A673 (cell line): ENCODE measurements at regions not wholly inside any gene's neighbourhood (a gene's known extent, or its start where the extent isn't known, plus 50 kb on each side); places are given as distances from the start of the nearest gene placed in this dataset.

Source experiments
- BruUV-seq: library from RNA; stranded (reverse); fragments of 400-500 nt; replicated peaks from 2 replicates; lab custom pipeline; 2021; lab: Mats Ljungman, UMichigan
- CTCF ChIA-PET: fragments of 300-600 bp; sonication (Branson Sonifier 250); formaldehyde crosslinking; loops from one replicate; lab custom pipeline; 2022; ENCODE audit warnings: antibody characterized with exemption; lab: Charles Lee
- POLR2A ChIA-PET: fragments of 300-600 bp; sonication (Branson Sonifier 250); formaldehyde crosslinking; loops from one replicate; lab custom pipeline; 2022; ENCODE audit warnings: antibody characterized with exemption; ENCODE audit not compliant: low non-redundant PET; lab: Charles Lee
- DNase-seq: peaks from one replicate; pipeline ENCODE4 v3.0.0-alpha.2; 2015; ENCODE audit warnings: low spot score
- H3K27ac ChIP-seq: fragments of 200-600 bp; sonication (generic); 2 replicates; pipeline ENCODE4 v1.5.1; 2016; ENCODE audit warnings: mixed run types, low read depth, mild to moderate bottlenecking, mixed read lengths, antibody characterized with exemption, low read length; ENCODE audit not compliant: poor library complexity, severe bottlenecking
- H3K27me3 ChIP-seq: fragments of 200-600 bp; sonication (generic); replicated peaks from 2 replicates; pipeline ENCODE4 v1.6.1; 2017; ENCODE audit warnings: mixed run types, low read depth, mild to moderate bottlenecking, mixed read lengths, antibody characterized with exemption, low read length; ENCODE audit not compliant: insufficient read depth, poor library complexity
- H3K36me3 ChIP-seq: fragments of 200-600 bp; sonication (generic); 2 replicates; pipeline ENCODE4 v1.6.1; 2016; ENCODE audit warnings: mixed run types, mild to moderate bottlenecking, mixed read lengths, antibody characterized with exemption, low read length; ENCODE audit not compliant: insufficient read depth, poor library complexity, severe bottlenecking
- H3K4me1 ChIP-seq: fragments of 200-600 bp; sonication (generic); 2 replicates; pipeline ENCODE4 v1.6.1; 2017; ENCODE audit warnings: mixed run types, mild to moderate bottlenecking, mixed read lengths, antibody characterized with exemption, low read length; ENCODE audit not compliant: insufficient read depth, poor library complexity, severe bottlenecking
- H3K4me3 ChIP-seq: fragments of 200-600 bp; sonication (generic); 2 replicates; pipeline ENCODE4 v1.5.1; 2016; ENCODE audit warnings: low read depth, mixed run types, mild to moderate bottlenecking, mixed read lengths, low read length; ENCODE audit not compliant: poor library complexity, severe bottlenecking
- H3K9me3 ChIP-seq: fragments of 200-600 bp; sonication (generic); 2 replicates; pipeline ENCODE4 v1.6.1; 2016; ENCODE audit warnings: mixed run types, low read depth, mild to moderate bottlenecking, mixed read lengths, antibody characterized with exemption, low read length; ENCODE audit not compliant: poor library complexity, severe bottlenecking
- EZH2 ChIP-seq: fragments of 200-600 bp; sonication (generic); IDR thresholded peaks from 2 replicates; pipeline ENCODE4 v1.6.1; 2017; ENCODE audit warnings: borderline replicate concordance, low read depth, mild to moderate bottlenecking, mixed read lengths, antibody characterized with exemption, low read length; ENCODE audit not compliant: poor library complexity, severe bottlenecking
- intact Hi-C: fragments of 100-400 bp; cut with micrococcal nuclease; formaldehyde crosslinking; loops from one replicate; pipeline ENCODE4 v1.10.0; 2022; ENCODE audit not compliant: unreplicated experiment
- TF ChIP-seq, protein P1 (sequence below): fragments of 300-800, 200-600 bp; sonication (generic); conservative IDR thresholded peaks from 2 replicates; pipeline ENCODE4 v1.5.1; 2017; ENCODE audit warnings: low read depth, mild to moderate bottlenecking, antibody characterized with exemption, low read length, moderate library complexity, mixed read lengths

DNA sequence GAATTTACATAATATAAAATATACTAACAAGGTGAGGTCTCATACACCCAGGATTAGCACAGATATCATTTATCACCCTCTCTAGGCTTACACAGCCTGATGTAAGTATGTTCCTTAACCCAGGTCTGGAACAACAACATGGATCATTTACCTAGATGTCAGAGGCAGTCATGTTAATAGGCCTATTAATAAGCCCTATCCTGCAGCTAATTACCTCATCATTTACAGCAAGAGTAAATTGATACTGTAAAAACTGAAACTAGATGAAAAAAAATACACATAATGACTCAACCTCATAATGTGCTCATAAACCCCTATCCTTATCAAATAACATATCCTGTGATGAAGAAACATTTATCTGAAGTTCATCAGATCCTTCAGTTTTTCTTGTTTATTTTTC is 334.3 kb upstream of the MANEA start:
- H3K4me1 ChIP-seq, result peaks cover 13% of the 10 kb centered on the region
- no peaks in the 10 kb centered on the region for H3K9me3 ChIP-seq
- no peak for TF ChIP-seq EZH2
- TF ChIP-seq, protein P1, sequence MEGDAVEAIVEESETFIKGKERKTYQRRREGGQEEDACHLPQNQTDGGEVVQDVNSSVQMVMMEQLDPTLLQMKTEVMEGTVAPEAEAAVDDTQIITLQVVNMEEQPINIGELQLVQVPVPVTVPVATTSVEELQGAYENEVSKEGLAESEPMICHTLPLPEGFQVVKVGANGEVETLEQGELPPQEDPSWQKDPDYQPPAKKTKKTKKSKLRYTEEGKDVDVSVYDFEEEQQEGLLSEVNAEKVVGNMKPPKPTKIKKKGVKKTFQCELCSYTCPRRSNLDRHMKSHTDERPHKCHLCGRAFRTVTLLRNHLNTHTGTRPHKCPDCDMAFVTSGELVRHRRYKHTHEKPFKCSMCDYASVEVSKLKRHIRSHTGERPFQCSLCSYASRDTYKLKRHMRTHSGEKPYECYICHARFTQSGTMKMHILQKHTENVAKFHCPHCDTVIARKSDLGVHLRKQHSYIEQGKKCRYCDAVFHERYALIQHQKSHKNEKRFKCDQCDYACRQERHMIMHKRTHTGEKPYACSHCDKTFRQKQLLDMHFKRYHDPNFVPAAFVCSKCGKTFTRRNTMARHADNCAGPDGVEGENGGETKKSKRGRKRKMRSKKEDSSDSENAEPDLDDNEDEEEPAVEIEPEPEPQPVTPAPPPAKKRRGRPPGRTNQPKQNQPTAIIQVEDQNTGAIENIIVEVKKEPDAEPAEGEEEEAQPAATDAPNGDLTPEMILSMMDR, result no peak
- ChIA-PET CTCF (no interaction called here), POLR2A (no interaction called here)
- H3K27ac ChIP-seq, result no peak overlapping the region
- no peak for DNase-seq
- intact Hi-C loops, result no loop called here
- no TSS peak for BruUV-seq
- H3K4me3 ChIP-seq, result no peak overlapping the region
- no peaks in the 10 kb centered on the region for H3K36me3 ChIP-seq
- H3K27me3 ChIP-seq, result no peaks in the 10 kb centered on the region

DNA sequence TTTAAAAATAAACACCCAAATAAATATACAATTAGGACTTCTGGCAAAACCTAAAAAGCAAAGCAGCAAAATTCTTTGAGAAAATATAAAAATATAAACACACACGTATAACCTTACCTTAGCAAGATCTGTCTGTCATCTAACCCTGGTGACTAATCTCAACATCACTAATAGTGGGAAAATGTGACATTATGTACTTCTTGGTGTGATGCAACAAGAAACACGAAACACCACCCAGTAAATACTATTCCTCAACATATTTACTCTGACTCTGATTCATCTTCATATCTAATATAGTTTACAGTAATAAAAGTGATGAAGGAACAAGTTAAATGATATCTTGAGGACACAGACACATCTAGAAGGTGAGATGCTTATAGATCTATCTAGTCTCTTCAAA is 332.6 kb upstream of the MANEA start:
- no peak for TF ChIP-seq EZH2
- ChIA-PET CTCF (no interaction called here), POLR2A (no interaction called here)
- no peak for DNase-seq
- peaks cover 24% of the 10 kb centered on the region for H3K4me1 ChIP-seq
- no peak overlapping the region for H3K27ac ChIP-seq
- H3K9me3 ChIP-seq, result no peaks in the 10 kb centered on the region
- H3K36me3 ChIP-seq, result no peaks in the 10 kb centered on the region
- intact Hi-C loops, result no loop called here
- no peaks in the 10 kb centered on the region for H3K27me3 ChIP-seq
- no peak overlapping the region for H3K4me3 ChIP-seq
- no TSS peak for BruUV-seq

DNA sequence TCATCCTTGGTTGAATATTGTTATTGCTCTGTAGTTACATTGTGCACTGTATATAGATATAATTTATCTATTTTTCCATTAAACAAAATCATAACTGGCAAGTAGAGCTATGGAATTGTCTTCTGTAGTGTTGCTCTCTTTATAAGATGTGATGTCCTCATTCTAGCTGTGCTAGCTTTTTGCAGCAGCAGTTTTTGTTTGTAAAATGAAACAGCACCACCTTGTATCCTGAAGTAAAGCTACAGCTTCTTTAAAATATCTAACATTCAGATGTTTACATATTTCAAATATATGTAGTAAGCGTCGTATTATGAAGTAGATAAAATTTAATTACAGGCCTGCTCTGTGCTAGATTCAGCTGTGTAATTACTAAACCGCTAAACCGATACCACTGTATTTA is 328.8 kb upstream of the MANEA start:
- TF ChIP-seq, protein P1, result peak; percentile 48; the same call in 1 of the 2 replicates
- no peak for TF ChIP-seq EZH2
- ChIA-PET POLR2A (interaction anchor here (0.6 kb wide), 1 partner anchor 1087 kb away, joined by 3 read pairs; no protein-coding TSS in a partner anchor), CTCF (interaction anchor here (1.2 kb wide), 1 partner anchor 46 kb away, joined by 5 read pairs; no protein-coding TSS in a partner anchor)
- BruUV-seq, result no TSS peak
- intact Hi-C loops, result no loop called here
- H3K27me3 ChIP-seq, result no peaks in the 10 kb centered on the region
- peak overlapping the region; percentile 39 for H3K27ac ChIP-seq
- H3K4me3 ChIP-seq, result no peak overlapping the region
- H3K36me3 ChIP-seq, result no peaks in the 10 kb centered on the region
- peak; percentile 32 for DNase-seq
- no peaks in the 10 kb centered on the region for H3K9me3 ChIP-seq
- peaks cover 13% of the 10 kb centered on the region for H3K4me1 ChIP-seq

DNA sequence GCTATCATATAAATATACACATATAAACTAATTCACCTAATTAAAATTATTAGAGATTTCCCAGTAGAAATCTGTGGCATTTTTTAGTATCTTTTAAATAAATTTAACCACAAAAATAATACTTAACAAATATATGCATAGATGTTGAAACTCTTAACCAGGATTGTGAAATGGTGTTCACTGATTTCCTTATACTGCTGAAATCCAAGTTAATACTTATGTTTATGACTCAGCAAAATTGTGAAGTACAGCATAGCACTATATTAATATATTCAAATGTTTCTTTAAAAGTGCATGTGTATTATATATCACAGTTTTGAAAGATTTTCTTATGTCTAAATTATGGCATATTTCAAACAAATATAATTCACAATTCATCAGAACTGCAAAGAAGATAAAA is 328.2 kb upstream of the MANEA start:
- TF ChIP-seq, protein P1, result no peak
- no peak for TF ChIP-seq EZH2
- CTCF ChIA-PET, result interaction anchor here (1.2 kb wide), 1 partner anchor 47 kb away, joined by 5 read pairs; no protein-coding TSS in a partner anchor
- H3K27me3 ChIP-seq, result no peaks in the 10 kb centered on the region
- DNase-seq, result peak; percentile 51
- H3K4me3 ChIP-seq, result no peak overlapping the region
- H3K9me3 ChIP-seq, result no peaks in the 10 kb centered on the region
- POLR2A ChIA-PET, result no interaction called here
- intact Hi-C loops, result no loop called here
- H3K4me1 ChIP-seq, result peaks cover 13% of the 10 kb centered on the region
- no TSS peak for BruUV-seq
- H3K36me3 ChIP-seq, result no peaks in the 10 kb centered on the region
- peak overlapping the region; percentile 39 for H3K27ac ChIP-seq
